Activated CD4-positive, alpha-beta T cell treated with anti-CD3 and anti-CD28 coated beads, Interleukin-2, Interleukin-6, amounts not matched to agents 100 ng/mL and 50 ng/mL, durations not matched to agents 16 hours and 8 hours (primary cell): ENCODE measurements at regions not wholly inside any gene's neighbourhood (a gene's known extent, or its start where the extent isn't known, plus 50 kb on each side); places are given as distances from the start of the nearest gene placed in this dataset.

Source experiments
- DNase-seq: peaks from one replicate; pipeline ENCODE4 v3.0.0-alpha.2; 2020

- DNase-seq = no peak
Observed at GRCh38 chr11:127452533-127452932, 452.0 kb upstream of the KIRREL3 start.

- DNase-seq = no peak
Observed at GRCh38 chr11:127451861-127452260, 451.3 kb upstream of the KIRREL3 start.

- DNase-seq = no peak
Observed at GRCh38 chr11:127448101-127448500, 447.5 kb upstream of the KIRREL3 start.

GRCh38 chr11:127445476-127445875 lies 444.9 kb upstream of the KIRREL3 start:
- DNase-seq = no peak

DNA sequence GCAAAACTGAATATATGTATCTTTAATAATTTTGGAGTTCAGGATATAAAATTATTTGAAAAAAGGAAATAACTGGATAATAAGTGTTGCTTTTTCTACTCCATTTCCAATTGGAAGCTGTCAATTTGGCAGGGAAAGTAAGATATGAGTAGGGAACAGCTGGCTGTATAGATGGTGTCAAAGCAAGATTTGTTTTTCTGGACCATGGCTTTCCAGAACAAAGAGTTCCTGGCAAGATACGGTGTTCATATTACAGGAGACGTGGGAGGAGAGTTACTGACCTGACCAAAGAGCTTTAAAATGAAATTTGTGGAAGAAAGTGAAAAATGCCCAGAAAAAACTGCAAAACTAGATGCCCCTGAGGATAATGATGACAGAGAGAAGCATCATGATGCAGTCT lies 442.7 kb upstream of the KIRREL3 start:
- DNase-seq = no peak

GRCh38 chr11:127440616-127441015 lies 440.0 kb upstream of the KIRREL3 start:
- no peak for DNase-seq

DNA sequence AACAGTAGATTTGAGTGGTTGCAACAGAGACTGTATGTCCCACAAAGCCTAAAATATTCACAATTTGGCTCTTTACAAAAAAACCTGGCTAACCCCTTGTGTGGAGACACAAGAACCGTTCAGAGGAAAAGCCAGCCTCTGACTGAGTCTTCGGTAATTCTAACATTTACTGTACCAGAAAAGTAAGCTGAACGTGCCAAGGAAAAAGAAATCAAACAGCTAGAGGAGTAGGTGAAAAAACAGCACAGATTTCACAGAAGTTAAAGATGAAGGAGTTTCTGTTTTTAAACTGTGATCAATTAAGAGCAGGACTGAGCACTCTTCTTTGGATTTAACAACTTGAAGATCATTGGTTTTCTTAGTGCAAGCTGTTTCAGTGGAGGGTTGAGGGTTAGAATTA lies 424.7 kb upstream of the KIRREL3 start:
- DNase-seq = no peak

- no peak for DNase-seq
Observed at GRCh38 chr11:127424661-127425060, 424.1 kb upstream of the KIRREL3 start.

- DNase-seq = no peak
Observed at GRCh38 chr11:127420139-127420538, 419.6 kb upstream of the KIRREL3 start.

- no peak for DNase-seq
Observed at GRCh38 chr11:127412722-127413380, 412.3 kb upstream of the KIRREL3 start.

DNA sequence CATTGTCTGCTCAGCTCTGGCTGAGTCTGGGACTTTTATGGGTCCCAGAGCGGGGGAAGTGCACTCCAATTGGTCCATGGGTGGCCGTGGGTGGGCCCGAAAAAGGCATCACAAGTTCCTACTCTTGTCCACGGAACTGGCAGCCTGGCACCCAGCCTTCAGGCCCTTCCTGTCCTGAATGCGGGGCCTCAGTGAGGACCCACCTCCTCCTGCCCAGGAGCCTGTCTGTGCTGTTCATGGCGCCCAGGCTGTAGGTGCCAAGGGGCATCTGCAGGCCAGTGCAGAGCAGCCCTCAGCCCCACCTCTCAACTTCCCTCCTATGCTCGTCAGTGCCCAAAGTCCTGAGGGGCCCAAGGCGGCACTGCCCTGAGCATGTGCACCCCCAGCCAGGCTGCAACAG lies 411.7 kb upstream of the KIRREL3 start:
- no peak for DNase-seq

DNA sequence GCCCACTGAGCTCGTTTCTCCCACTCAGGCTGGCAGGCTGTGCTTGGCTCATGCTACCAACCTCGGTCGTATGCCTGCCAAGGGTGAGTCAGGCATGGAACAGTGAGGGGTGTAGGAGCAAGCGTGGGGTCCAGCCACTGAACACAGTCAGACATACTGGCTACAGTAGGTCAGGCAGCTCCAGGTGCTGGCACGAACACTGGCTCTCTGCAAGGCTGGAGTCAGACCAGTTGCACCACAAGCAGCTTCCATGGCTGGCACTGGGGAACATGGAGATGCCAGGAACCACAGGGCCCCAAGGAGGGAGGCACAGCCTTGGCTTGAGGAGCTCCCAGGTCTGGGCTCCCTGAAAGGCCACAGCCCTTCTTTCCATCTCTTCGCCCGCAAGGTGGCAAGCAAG lies 410.7 kb upstream of the KIRREL3 start:
- DNase-seq = no peak

DNA sequence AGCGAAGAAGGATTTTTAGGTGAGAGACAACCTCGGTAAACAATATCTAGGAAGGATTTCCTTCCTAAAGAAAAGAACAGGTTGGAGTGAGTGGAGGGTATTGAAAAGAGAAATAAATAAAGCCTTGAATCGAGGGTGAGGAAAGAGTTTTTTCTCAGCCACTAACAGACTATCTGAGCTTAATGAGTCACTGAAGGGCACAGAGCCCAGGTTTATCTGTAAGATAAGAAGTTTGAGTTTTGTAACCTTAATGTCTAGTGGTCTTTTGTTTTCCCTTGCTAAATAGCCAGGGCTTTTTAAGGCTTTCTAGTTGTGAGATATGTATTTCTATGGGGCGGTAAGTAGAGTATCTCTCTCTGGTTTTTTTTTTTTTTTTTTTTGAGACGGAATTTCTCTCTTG lies 394.5 kb upstream of the KIRREL3 start:
- no peak for DNase-seq

DNA sequence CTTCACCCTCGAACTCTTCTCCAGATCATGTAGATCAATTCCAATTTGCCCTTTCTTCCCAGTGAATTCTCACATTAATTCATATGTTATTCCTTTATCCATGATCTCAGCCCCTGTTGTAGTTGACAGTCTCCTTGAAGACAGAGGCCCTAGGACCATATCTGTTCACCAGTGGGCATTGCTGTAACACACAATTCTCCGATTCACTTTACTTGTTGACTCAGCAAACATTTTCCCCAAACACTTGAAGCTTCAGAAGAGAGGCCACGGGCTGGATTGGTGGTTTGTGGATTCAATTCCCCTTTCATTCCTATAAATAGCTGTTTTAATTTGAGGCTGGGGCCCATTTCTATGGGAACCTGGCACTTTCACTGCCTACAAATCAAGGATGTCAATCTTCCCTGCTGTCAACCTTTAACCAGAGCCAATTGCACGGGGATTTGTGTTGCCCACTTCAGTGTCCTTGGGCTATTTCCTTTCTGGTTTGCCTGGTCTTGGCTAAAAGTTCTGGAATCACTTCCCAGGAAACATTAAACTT lies 393.0 kb upstream of the KIRREL3 start:
- DNase-seq = no peak

DNA sequence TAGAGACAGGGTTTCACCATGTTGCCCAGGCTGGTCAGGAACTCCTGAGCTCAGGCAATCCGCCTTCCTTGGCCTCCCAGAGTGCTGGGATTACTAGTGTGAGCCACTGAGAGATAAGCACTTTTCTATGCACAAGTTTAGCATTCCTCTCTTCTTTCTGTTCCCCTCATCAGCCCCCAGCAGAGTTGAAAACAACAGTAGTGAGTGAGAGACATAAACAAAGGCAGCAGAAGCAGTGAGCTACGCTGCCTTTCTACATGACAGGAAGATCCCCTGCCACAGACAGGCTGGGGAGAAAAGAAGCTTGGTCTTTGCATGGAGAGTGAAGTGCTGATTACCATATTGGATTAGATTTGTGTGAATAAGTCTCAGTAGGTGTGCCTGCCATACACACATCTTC lies 392.0 kb upstream of the KIRREL3 start:
- DNase-seq = no peak

GRCh38 chr11:127390465-127390864 lies 389.9 kb upstream of the KIRREL3 start:
- DNase-seq = no peak

- no peak for DNase-seq
Observed at GRCh38 chr11:127385071-127385470, 384.5 kb upstream of the KIRREL3 start.

DNA sequence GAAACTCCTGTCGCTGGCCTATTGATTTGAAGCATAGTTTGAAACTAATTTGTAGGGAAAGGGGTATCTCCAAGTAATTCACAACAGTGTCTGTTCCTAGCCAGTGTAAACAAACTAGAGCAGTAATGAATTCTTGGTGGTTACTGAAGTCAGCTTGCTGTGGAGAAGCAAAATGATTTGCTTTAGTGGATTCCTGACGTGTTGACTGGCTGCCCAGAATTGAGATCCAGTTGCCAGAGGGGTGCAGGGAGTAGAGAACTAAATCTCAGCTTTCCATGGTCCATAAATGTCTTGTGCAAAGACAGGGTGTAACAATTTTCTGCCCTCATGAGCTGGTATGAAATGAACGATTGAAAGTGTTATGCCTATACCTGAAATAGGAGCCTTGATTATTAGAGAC lies 382.5 kb upstream of the KIRREL3 start:
- no peak for DNase-seq

DNA sequence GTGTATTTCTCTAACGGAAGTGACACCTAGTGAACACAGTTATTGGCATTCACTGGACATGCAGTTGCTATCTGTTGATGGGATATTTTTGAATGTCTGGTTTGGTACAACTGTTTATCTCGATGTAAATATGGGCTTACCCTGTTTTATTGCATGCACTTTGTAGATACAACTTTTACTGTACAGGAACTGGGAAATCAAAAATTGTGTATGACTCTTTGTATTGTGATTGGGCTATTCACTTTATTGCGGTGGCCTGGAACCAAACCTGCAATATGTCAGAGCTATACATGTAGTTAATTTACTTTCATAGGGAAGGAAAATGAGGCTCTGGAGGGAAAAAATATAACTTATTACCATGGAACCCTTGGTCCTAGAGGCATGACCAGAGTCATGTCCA lies 380.7 kb upstream of the KIRREL3 start:
- no peak for DNase-seq

DNA sequence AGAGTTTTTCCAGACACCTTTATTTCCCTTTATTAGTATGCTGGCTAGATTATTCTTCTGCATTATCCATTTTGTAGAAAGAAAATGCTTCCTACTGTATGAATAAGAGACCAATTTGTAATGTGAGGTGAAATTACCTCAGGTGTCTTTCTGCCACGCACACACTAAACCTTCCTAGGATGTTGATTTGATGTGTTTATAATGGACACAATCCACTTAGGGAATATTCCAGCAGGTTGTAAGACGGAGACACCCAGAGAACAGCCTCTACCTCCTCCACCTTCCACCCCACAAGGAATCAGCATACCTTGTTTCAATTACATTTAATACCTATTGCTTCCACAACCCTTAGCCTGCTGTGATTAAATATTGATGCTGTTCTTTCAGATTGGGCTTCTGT lies 379.1 kb upstream of the KIRREL3 start:
- DNase-seq = no peak

GRCh38 chr11:127376301-127376700 lies 375.7 kb upstream of the KIRREL3 start:
- DNase-seq = no peak

DNA sequence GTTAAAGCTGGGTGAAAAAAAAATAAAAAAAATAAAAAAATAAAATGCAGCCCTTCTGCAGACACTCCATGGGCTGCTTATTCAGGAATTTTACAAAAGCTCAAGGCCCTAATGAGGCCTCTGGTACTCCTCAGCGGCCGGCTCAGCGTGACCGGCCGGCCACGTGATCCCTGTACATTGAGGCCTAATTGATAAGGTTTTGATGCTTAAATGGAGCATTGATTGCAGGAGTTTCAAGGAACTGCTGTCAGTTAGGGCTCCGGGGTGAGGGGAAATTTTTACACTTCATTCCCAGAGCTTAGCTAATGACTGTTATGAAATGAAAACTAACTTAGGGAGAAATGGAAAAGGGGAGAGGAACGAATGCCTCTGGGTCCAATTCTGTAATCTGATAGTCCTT lies 368.8 kb upstream of the KIRREL3 start:
- no peak for DNase-seq

GRCh38 chr11:127362754-127363308 lies 362.3 kb upstream of the KIRREL3 start:
- DNase-seq = no peak

- DNase-seq = no peak
Observed at GRCh38 chr11:127358160-127358559, 357.6 kb upstream of the KIRREL3 start.

DNA sequence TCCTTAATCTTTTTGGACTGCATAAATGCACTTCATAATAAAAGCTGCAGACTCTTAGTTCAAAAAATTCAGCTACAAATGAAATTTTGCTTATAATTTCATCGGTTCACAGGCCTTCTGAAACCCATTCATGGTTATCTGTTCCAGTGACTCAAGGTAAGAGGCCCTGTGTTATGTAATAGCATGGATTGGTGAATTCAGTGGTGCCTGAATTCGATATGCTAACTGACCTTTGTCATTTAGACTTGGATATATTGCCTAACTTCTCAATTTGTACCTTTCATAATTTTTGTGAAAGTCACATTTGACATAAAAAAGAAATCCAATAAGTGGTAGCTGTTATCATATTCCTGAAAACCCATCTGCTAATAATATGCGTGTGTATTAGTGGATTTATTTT lies 349.9 kb upstream of the KIRREL3 start:
- no peak for DNase-seq
